ENCODE measurements at regions not wholly inside any gene's neighbourhood (a gene's known extent, or its start where the extent isn't known, plus 50 kb on each side); places are given as distances from the start of the nearest gene placed in this dataset.

- DNase-seq (ENCODE audit: low read depth), result no peak
Measured at GRCh38 chr1:29746076-29746665, 509.8 kb downstream of the PTPRU start.

- no peak for DNase-seq (ENCODE audit: low read depth)
Measured at GRCh38 chr1:29744684-29745490, 508.6 kb downstream of the PTPRU start.

GRCh38 chr1:29743931-29744330 lies 507.6 kb downstream of the PTPRU start:
- DNase-seq (ENCODE audit: low read depth), result no peak

- DNase-seq (ENCODE audit: low read depth), result no peak
Measured at GRCh38 chr1:29743264-29743663, 506.9 kb downstream of the PTPRU start.

GRCh38 chr1:29739176-29739575 lies 502.9 kb downstream of the PTPRU start:
- DNase-seq (ENCODE audit: low read depth), result no peak

- no peak for DNase-seq (ENCODE audit: low read depth)
Measured at GRCh38 chr1:29736582-29737188, 500.4 kb downstream of the PTPRU start.

GRCh38 chr1:29732453-29732852 lies 496.1 kb downstream of the PTPRU start:
- DNase-seq (ENCODE audit: low read depth), result no peak

- no peak for DNase-seq (ENCODE audit: low read depth)
Measured at GRCh38 chr1:29730623-29731022, 494.3 kb downstream of the PTPRU start.

GRCh38 chr1:29729281-29729680 lies 493.0 kb downstream of the PTPRU start:
- DNase-seq (ENCODE audit: low read depth), result no peak

GRCh38 chr1:29728703-29729102 lies 492.4 kb downstream of the PTPRU start:
- DNase-seq (ENCODE audit: low read depth), result no peak

- DNase-seq (ENCODE audit: low read depth), result no peak
Measured at GRCh38 chr1:29725262-29725661, 488.9 kb downstream of the PTPRU start.

- no peak for DNase-seq (ENCODE audit: low read depth)
Measured at GRCh38 chr1:29722598-29722997, 486.3 kb downstream of the PTPRU start.

- no peak for DNase-seq (ENCODE audit: low read depth)
Measured at GRCh38 chr1:29719253-29719652, 482.9 kb downstream of the PTPRU start.

- no peak for DNase-seq (ENCODE audit: low read depth)
Measured at GRCh38 chr1:29718791-29719190, 482.5 kb downstream of the PTPRU start.

GRCh38 chr1:29716306-29716705 lies 480.0 kb downstream of the PTPRU start:
- no peak for DNase-seq (ENCODE audit: low read depth)

- DNase-seq (ENCODE audit: low read depth), result no peak
Measured at GRCh38 chr1:29713857-29714256, 477.5 kb downstream of the PTPRU start.

GRCh38 chr1:29712801-29713200 lies 476.5 kb downstream of the PTPRU start:
- DNase-seq (ENCODE audit: low read depth), result no peak

- DNase-seq (ENCODE audit: low read depth), result no peak
Measured at GRCh38 chr1:29712284-29712651, 475.9 kb downstream of the PTPRU start.

GRCh38 chr1:29711582-29712283 lies 475.4 kb downstream of the PTPRU start:
- DNase-seq (ENCODE audit: low read depth), result no peak

GRCh38 chr1:29709704-29710280 lies 473.5 kb downstream of the PTPRU start:
- DNase-seq (ENCODE audit: low read depth), result no peak

GRCh38 chr1:29708796-29709703 lies 472.7 kb downstream of the PTPRU start:
- no peak for DNase-seq (ENCODE audit: low read depth)
